ENCODE measurements at regions not wholly inside any gene's neighbourhood (a gene's known extent, or its start where the extent isn't known, plus 50 kb on each side); places are given as distances from the start of the nearest gene placed in this dataset.
"Not testable (repeated sequence)": the region's sequence is repeated elsewhere in the genome, so short reads cannot be mapped to it uniquely, and the experiment has no call there.

- intact Hi-C loops (cut with DNase I), result no loop called here
- DNase-seq, result no peak
Observed at GRCh38 chr15:38782156-38782555, 217.5 kb upstream of the RASGRP1 start.

GRCh38 chr15:38788918-38789317 is 224.3 kb upstream of the RASGRP1 start:
- intact Hi-C loops (cut with DNase I), result no loop called here
- no peak for DNase-seq

- intact Hi-C loops (cut with DNase I), result no loop called here
- DNase-seq, result no peak
Observed at GRCh38 chr15:38789566-38789965, 225.0 kb upstream of the RASGRP1 start.

- no peak for DNase-seq
- intact Hi-C loops (cut with DNase I), result no loop called here
Observed at GRCh38 chr15:38793206-38793810, 228.7 kb upstream of the RASGRP1 start.

GRCh38 chr15:38795471-38796245 is 231.0 kb upstream of the RASGRP1 start:
- DNase-seq, result no peak
- intact Hi-C loops (cut with DNase I), result no loop called here

- DNase-seq, result no peak
- intact Hi-C loops (cut with DNase I), result no loop called here
Observed at GRCh38 chr15:38796589-38796988, 232.0 kb upstream of the RASGRP1 start.

- DNase-seq; intact Hi-C loops (cut with DNase I): not testable (repeated sequence)
Observed at GRCh38 chr15:38797506-38797905, 232.9 kb upstream of the RASGRP1 start.

GRCh38 chr15:38799202-38799601 is 234.6 kb upstream of the RASGRP1 start:
- DNase-seq; intact Hi-C loops (cut with DNase I): not testable (repeated sequence)

- intact Hi-C loops (cut with DNase I), result loop anchor here (10.0 kb wide), 1 partner anchor 175 kb away; no protein-coding TSS in a partner anchor
- no peak for DNase-seq
Observed at GRCh38 chr15:38809621-38810020, 245.0 kb upstream of the RASGRP1 start.

GRCh38 chr15:38810686-38811085 is 246.1 kb upstream of the RASGRP1 start:
- DNase-seq, result no peak
- intact Hi-C loops (cut with DNase I), result loop anchor here (10.0 kb wide), 1 partner anchor 174 kb away; no protein-coding TSS in a partner anchor

- DNase-seq, result not testable (repeated sequence)
- intact Hi-C loops (cut with DNase I), result loop anchor here (10.0 kb wide), 1 partner anchor 171 kb away; no protein-coding TSS in a partner anchor
Observed at GRCh38 chr15:38814254-38814653, 249.6 kb upstream of the RASGRP1 start.

GRCh38 chr15:38814891-38815290 is 250.3 kb upstream of the RASGRP1 start:
- DNase-seq, result no peak
- intact Hi-C loops (cut with DNase I), result loop anchor here (5.0 to 10.0 kb wide), 3 partner anchors 170 to 942 kb away; partner anchors contain the start of gene THBS1

- peak; percentile 50 to 96 (median 80) for DNase-seq
- intact Hi-C loops (cut with DNase I), result loop anchor here (5.0 to 10.0 kb wide), 3 partner anchors 167 to 940 kb away; partner anchors contain the start of gene THBS1
Observed at GRCh38 chr15:38817427-38818156, 253.0 kb upstream of the RASGRP1 start.

GRCh38 chr15:38818157-38818790 is 253.7 kb upstream of the RASGRP1 start:
- peak in 5 of 10 donors; percentile 15 to 84 (median 37) for DNase-seq
- intact Hi-C loops (cut with DNase I), result loop anchor here (5.0 to 10.0 kb wide), 3 partner anchors 167 to 939 kb away; partner anchors contain the start of gene THBS1

GRCh38 chr15:38819387-38819950 is 254.9 kb upstream of the RASGRP1 start:
- intact Hi-C loops (cut with DNase I), result loop anchor here (5.0 to 10.0 kb wide), 3 partner anchors 165 to 938 kb away; partner anchors contain the start of gene THBS1
- no peak for DNase-seq

GRCh38 chr15:38823263-38823662 is 258.6 kb upstream of the RASGRP1 start:
- DNase-seq, result no peak
- intact Hi-C loops (cut with DNase I), result no loop called here

- DNase-seq, result no peak
- intact Hi-C loops (cut with DNase I), result no loop called here
Observed at GRCh38 chr15:38824719-38825118, 260.1 kb upstream of the RASGRP1 start.

GRCh38 chr15:38826880-38827279 is 262.3 kb upstream of the RASGRP1 start:
- no peak for DNase-seq
- intact Hi-C loops (cut with DNase I), result no loop called here

GRCh38 chr15:38828031-38828532 is 263.5 kb upstream of the RASGRP1 start:
- intact Hi-C loops (cut with DNase I), result no loop called here
- no peak for DNase-seq

- intact Hi-C loops (cut with DNase I), result no loop called here
- DNase-seq, result no peak
Observed at GRCh38 chr15:38829086-38829485, 264.5 kb upstream of the RASGRP1 start.

All from posterior cingulate gyrus (tissue), 11 donors.